Suprapubic skin (tissue), 4 donors: ENCODE measurements at regions not wholly inside any gene's neighbourhood (a gene's known extent, or its start where the extent isn't known, plus 50 kb on each side); places are given as distances from the start of the nearest gene placed in this dataset.

Source experiments
- CTCF ChIP-seq, 2 donors: fragments of 200-600 bp in 1 of 2; fragments of 450-650 bp in 1 of 2; sonication (generic) in 1 of 2; IDR thresholded peaks; one replicate each; pipeline ENCODE4 v1.5.1; 2016 to 2019; ENCODE audit warnings: antibody characterized with exemption in 2 of 2, mild to moderate bottlenecking in 1 of 2, moderate library complexity in 1 of 2
- EP300 ChIP-seq: sonication (generic); formaldehyde crosslinking; IDR thresholded peaks from one replicate; pipeline ENCODE4 v1.6.1; 2017; ENCODE audit warnings: antibody characterized with exemption
- POLR2A ChIP-seq, 2 donors: fragments of 450-650 bp; IDR thresholded peaks; one replicate each; pipeline ENCODE4 v1.6.1; 2017; ENCODE audit warnings: antibody characterized with exemption in 2 of 2, mild to moderate bottlenecking in 2 of 2, moderate library complexity in 2 of 2
- POLR2AphosphoS5 ChIP-seq, 3 donors: sonication (generic); formaldehyde crosslinking; IDR thresholded peaks; one replicate each; pipeline ENCODE4 v1.6.1; 2017; ENCODE audit warnings: antibody characterized with exemption in 3 of 3

- no peak for TF ChIP-seq CTCF (IDR thresholded peaks at IDR 0.05)
- TF ChIP-seq EP300 = no peak
- TF ChIP-seq POLR2A (IDR thresholded peaks at IDR 0.05) = no peak
- no peak for TF ChIP-seq POLR2AphosphoS5 (IDR thresholded peaks at IDR 0.05)
Measured at GRCh38 chr2:40546439-40547191, 94.7 kb upstream of the SLC8A1 start.
